ENCODE measurements at regions not wholly inside any gene's neighbourhood (a gene's known extent, or its start where the extent isn't known, plus 50 kb on each side); places are given as distances from the start of the nearest gene placed in this dataset.

DNA sequence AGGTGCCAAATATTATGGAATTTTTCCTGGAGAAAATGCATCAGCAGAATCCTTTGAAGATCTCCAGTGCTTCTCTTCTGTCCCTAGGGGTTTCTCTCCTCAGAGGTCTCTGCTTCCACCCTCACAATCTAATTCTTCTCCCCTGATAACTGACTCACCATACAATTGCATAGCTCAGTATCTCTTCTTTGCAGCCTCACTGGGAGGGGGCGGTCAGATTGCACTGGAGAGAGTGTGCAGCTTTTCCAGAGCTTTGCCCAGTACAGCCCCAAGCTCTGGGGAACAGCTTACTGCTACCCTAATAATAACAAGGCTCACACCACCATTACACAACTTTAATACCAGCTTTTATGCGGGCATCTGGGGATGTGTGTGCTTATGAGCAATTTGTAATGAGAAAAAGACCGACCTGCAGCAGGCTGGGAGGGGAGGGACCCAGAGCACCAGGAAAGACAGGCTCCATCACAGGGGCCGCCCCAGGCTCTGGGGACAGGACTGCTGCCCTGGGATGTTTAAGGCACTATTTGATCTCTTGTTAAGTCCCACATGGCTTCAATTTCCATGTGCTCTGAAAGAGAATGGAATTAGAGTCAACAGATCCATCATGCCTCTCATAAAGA is 276.6 kb upstream of the SIX2 start:
- CTCF ChIA-PET = no interaction called here

DNA sequence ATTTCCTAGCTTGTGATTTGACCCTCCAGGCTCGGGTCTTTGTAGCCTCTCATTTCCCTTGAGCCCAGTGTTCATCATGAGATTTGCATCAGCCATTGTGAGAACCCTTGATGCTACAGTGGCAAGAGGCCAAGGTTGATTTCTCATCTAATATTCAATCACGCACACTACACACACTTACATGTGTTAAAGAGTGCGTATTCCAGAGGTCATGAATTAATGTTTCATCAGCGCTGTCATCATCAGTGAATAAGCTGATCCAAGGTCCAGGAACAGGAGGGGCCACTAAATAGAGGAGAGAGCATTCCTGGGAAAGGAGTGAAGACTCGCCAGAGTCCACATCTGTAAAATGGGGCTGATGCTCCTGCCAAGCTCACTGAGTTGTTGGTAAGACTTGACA is 276.1 kb upstream of the SIX2 start:
- ChIA-PET POLR2A (no interaction called here), CTCF (no interaction called here)
- TF ChIP-seq SUZ12 (IDR thresholded peaks at IDR 0.05) (no peak), BHLHE40 (IDR thresholded peaks at IDR 0.05; ENCODE audit: borderline replicate concordance) (no peak), NFRKB (IDR thresholded peaks at IDR 0.05) (no peak), FOXM1 (IDR thresholded peaks at IDR 0.05; ENCODE audit: borderline replicate concordance) (no peak), ARNT (IDR thresholded peaks at IDR 0.05) (no peak), ZNF384 (IDR thresholded peaks at IDR 0.05) (no peak), FOXA1 (IDR thresholded peaks at IDR 0.05) (no peak), LEF1 (IDR thresholded peaks at IDR 0.05; ENCODE audit: borderline replicate concordance) (no peak), HDGF (IDR thresholded peaks at IDR 0.05; ENCODE audit: borderline replicate concordance) (no peak), ELF4 (IDR thresholded peaks at IDR 0.05) (no peak), L3MBTL2 (conservative IDR thresholded peaks at IDR 0.05) (no peak), CTBP1 (IDR thresholded peaks at IDR 0.05; ENCODE audit: borderline replicate concordance) (no peak), FOXK2 (IDR thresholded peaks at IDR 0.05) (no peak)
- TF ChIP-seq, protein P1, sequence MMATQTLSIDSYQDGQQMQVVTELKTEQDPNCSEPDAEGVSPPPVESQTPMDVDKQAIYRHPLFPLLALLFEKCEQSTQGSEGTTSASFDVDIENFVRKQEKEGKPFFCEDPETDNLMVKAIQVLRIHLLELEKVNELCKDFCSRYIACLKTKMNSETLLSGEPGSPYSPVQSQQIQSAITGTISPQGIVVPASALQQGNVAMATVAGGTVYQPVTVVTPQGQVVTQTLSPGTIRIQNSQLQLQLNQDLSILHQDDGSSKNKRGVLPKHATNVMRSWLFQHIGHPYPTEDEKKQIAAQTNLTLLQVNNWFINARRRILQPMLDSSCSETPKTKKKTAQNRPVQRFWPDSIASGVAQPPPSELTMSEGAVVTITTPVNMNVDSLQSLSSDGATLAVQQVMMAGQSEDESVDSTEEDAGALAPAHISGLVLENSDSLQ (IDR thresholded peaks at IDR 0.05) = no peak

More for the DNA sequence above, 276.6 kb upstream of the SIX2 start:
- POLR2A ChIA-PET = no interaction called here
- DNase-seq (ENCODE audit: extremely low spot score) = no peak
- TF ChIP-seq, protein P1 (IDR thresholded peaks at IDR 0.05) = no peak
- TF ChIP-seq BHLHE40 (IDR thresholded peaks at IDR 0.05; ENCODE audit: borderline replicate concordance) = no peak
- no peak for TF ChIP-seq TARDBP (IDR thresholded peaks at IDR 0.05)
- TF ChIP-seq L3MBTL2 (conservative IDR thresholded peaks at IDR 0.05) = no peak
- TF ChIP-seq ELF4 (IDR thresholded peaks at IDR 0.05) = no peak
- TF ChIP-seq CTBP1 (IDR thresholded peaks at IDR 0.05; ENCODE audit: borderline replicate concordance) = no peak
- TF ChIP-seq FOXK2 (IDR thresholded peaks at IDR 0.05) = no peak
- TF ChIP-seq SP1 (IDR thresholded peaks at IDR 0.05) = no peak
- no peak for TF ChIP-seq ARNT (IDR thresholded peaks at IDR 0.05)
- no peak for TF ChIP-seq FOXM1 (IDR thresholded peaks at IDR 0.05; ENCODE audit: borderline replicate concordance)
- TF ChIP-seq ZNF384 (IDR thresholded peaks at IDR 0.05) = no peak
- no peak for TF ChIP-seq SUZ12 (IDR thresholded peaks at IDR 0.05)

DNA sequence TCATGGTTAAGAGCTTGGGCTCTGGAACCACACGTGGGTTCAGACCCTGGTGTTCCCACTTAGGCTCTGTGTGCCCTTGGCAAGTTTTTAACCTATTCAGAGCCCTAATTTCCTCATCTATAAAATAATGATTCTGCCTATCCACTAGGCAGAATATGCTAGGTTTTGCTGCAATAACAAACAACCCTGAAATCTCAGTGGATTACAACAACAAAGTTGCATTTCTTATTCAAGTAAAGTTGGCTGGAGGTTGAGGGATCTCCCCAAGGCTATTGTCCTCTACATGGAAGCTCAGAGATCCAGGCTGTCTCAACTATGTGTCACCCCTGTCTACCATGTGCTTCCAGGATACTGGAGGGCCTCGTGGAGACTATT is 275.4 kb upstream of the SIX2 start:
- TF ChIP-seq FOXA1 (IDR thresholded peaks at IDR 0.05) = no peak
- TF ChIP-seq SP1 (IDR thresholded peaks at IDR 0.05) = no peak
- no peak for TF ChIP-seq CTBP1 (IDR thresholded peaks at IDR 0.05; ENCODE audit: borderline replicate concordance)
- no peak for TF ChIP-seq FOXK2 (IDR thresholded peaks at IDR 0.05)
- TF ChIP-seq LEF1 (IDR thresholded peaks at IDR 0.05; ENCODE audit: borderline replicate concordance) = no peak
- TF ChIP-seq HDGF (IDR thresholded peaks at IDR 0.05; ENCODE audit: borderline replicate concordance) = no peak
- TF ChIP-seq ELF4 (IDR thresholded peaks at IDR 0.05) = no peak
- TF ChIP-seq SUZ12 (IDR thresholded peaks at IDR 0.05) = no peak
- TF ChIP-seq BHLHE40 (IDR thresholded peaks at IDR 0.05; ENCODE audit: borderline replicate concordance) = no peak
- TF ChIP-seq ZNF384 (IDR thresholded peaks at IDR 0.05) = no peak
- no peak for TF ChIP-seq NFRKB (IDR thresholded peaks at IDR 0.05)
- no peak for TF ChIP-seq L3MBTL2 (conservative IDR thresholded peaks at IDR 0.05)
- no peak for TF ChIP-seq ARNT (IDR thresholded peaks at IDR 0.05)
- TF ChIP-seq, protein P1 (IDR thresholded peaks at IDR 0.05) = no peak
- TF ChIP-seq TARDBP (IDR thresholded peaks at IDR 0.05) = no peak
- no peak for TF ChIP-seq FOXM1 (IDR thresholded peaks at IDR 0.05; ENCODE audit: borderline replicate concordance)
- no peak for DNase-seq (ENCODE audit: extremely low spot score)
- ChIA-PET CTCF (no interaction called here), POLR2A (no interaction called here)

More for the DNA sequence above, 276.1 kb upstream of the SIX2 start:
- no peak for DNase-seq (ENCODE audit: extremely low spot score)

DNA sequence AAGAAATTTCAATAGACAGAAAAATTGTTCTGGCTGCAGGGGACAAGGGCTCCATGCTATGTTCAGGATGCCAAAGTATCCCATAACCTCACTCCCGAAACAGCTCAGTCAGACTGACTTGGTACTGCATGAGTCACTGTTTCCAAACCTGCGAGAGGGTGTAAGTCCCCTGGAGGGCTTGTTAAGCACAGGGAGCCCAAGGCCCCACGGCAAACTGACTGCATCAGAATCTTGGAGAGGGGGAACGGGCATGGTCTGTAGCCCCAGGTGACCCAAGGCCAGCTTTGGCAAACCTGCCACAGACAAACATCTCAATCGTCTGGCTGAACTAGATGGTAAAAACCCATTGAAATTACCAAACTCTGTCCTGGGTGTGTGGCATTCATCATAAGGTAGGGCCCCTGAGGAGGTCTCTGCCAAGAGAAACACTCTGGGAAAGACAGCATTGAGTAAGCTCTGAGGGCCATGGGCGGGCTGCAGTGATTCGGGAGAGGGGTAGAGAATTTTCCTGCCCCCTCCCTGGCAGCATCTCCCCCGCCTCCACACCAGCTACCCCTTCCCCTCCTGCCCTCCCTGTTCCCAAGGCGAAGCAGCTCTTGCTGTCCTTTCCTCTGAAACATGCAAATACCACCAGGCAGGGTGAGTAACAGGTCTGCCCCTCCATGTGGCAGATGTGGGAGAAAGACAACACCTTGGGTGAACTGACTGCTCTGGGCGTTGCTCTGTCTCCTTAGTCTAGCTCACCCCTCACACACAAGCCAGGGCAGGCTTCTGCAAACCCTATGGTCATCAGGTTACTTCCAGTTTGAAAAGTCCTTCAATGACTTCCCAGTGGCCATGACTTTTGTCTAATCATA is 274.7 kb upstream of the SIX2 start:
- ChIA-PET CTCF (no interaction called here), POLR2A (no interaction called here)
- TF ChIP-seq CTBP1 (IDR thresholded peaks at IDR 0.05; ENCODE audit: borderline replicate concordance) (no peak), FOXA1 (IDR thresholded peaks at IDR 0.05) (no peak), NFRKB (IDR thresholded peaks at IDR 0.05) (no peak), BHLHE40 (IDR thresholded peaks at IDR 0.05; ENCODE audit: borderline replicate concordance) (no peak), FOXK2 (IDR thresholded peaks at IDR 0.05) (no peak), L3MBTL2 (conservative IDR thresholded peaks at IDR 0.05) (no peak), ELF4 (IDR thresholded peaks at IDR 0.05) (no peak), ZNF384 (IDR thresholded peaks at IDR 0.05) (no peak), HDGF (IDR thresholded peaks at IDR 0.05; ENCODE audit: borderline replicate concordance) (no peak), SUZ12 (IDR thresholded peaks at IDR 0.05) (no peak), TARDBP (IDR thresholded peaks at IDR 0.05) (no peak), SP1 (IDR thresholded peaks at IDR 0.05) (no peak), LEF1 (IDR thresholded peaks at IDR 0.05; ENCODE audit: borderline replicate concordance) (no peak), FOXM1 (IDR thresholded peaks at IDR 0.05; ENCODE audit: borderline replicate concordance) (no peak)
- peak; percentile 21 for DNase-seq (ENCODE audit: extremely low spot score)

DNA sequence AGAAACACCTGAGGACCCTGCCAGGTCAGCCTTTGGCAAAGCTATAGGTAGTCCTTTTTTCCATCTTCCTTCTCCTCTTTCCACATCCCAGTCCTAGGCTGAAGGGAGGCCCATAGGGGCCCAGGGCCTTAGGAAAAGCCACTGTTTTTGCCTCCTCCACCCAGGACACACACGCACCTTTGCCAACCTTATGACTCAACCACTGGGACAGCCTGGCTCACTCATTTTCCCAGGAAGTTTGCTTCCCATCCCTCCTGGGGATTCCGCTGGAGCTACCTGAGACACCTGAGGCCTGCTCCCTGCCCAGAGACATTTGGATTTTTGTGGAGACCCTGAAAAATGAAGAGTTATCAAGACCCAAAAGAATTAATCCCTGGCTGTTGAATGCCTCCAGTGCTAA is 273.4 kb upstream of the SIX2 start:
- no peak for TF ChIP-seq FOXK2 (IDR thresholded peaks at IDR 0.05)
- ChIA-PET POLR2A (no interaction called here), CTCF (no interaction called here)
- no peak for DNase-seq (ENCODE audit: extremely low spot score)

DNA sequence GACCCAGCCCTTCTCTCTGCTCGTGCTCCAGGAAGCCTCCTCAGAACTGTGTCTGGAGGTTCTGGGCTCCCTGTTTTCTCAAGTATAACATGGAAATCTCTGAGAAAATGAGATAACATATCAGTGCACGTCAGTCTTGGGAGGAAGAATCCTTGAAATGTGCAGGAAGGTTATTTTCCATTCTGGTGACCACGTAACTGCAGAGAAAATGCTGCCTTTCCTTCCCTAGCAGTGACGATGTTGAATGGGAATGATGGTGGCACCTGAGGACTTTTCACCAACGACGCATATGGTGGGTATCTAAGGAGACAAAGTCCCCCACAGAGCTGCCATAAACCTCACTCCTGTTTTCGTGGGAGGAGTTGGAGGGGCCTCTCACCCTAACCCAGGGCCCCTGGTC is 272.1 kb upstream of the SIX2 start:
- ChIA-PET POLR2A (no interaction called here), CTCF (no interaction called here)
- TF ChIP-seq FOXK2 (IDR thresholded peaks at IDR 0.05) (no peak), ZNF384 (IDR thresholded peaks at IDR 0.05) (no peak), BHLHE40 (IDR thresholded peaks at IDR 0.05; ENCODE audit: borderline replicate concordance) (no peak), TARDBP (IDR thresholded peaks at IDR 0.05) (no peak), LEF1 (IDR thresholded peaks at IDR 0.05; ENCODE audit: borderline replicate concordance) (no peak), SUZ12 (IDR thresholded peaks at IDR 0.05) (no peak), CTBP1 (IDR thresholded peaks at IDR 0.05; ENCODE audit: borderline replicate concordance) (no peak), L3MBTL2 (conservative IDR thresholded peaks at IDR 0.05) (no peak), ARNT (IDR thresholded peaks at IDR 0.05) (no peak), HDGF (IDR thresholded peaks at IDR 0.05; ENCODE audit: borderline replicate concordance) (no peak), FOXA1 (IDR thresholded peaks at IDR 0.05) (no peak), NFRKB (IDR thresholded peaks at IDR 0.05) (no peak)
- TF ChIP-seq, protein P1 (IDR thresholded peaks at IDR 0.05) = no peak
- DNase-seq (ENCODE audit: extremely low spot score) = no peak
